CD14-positive monocyte (primary cell): ENCODE measurements at regions not wholly inside any gene's neighbourhood (a gene's known extent, or its start where the extent isn't known, plus 50 kb on each side); places are given as distances from the start of the nearest gene placed in this dataset.

Source experiments
- DNase-seq, 3 donors: peaks; one replicate each; pipeline ENCODE4 v3.0.0-alpha.2; 2011 to 2022
- H2AFZ ChIP-seq: 2 replicates; pipeline ENCODE4 v1.6.0; 2012; ENCODE audit warnings: mild to moderate bottlenecking, low read depth, low read length, inconsistent platforms; ENCODE audit not compliant: insufficient read depth, poor library complexity, severe bottlenecking
- H3K27ac ChIP-seq, 2 donors: 1 replicate in 1 of 2; 2 replicates in 1 of 2; pipeline ENCODE4 v1.5.1; 2012 to 2013; ENCODE audit warnings: low read length in 2 of 2, control low read depth in 1 of 2, inconsistent platforms in 1 of 2, low read depth in 1 of 2, mild to moderate bottlenecking in 1 of 2
- H3K27me3 ChIP-seq, 2 donors: one replicate each; pipeline versions ENCODE4 v1.6.0 to v1.6.1; 2011 to 2013; ENCODE audit warnings: low read length in 2 of 2; ENCODE audit not compliant: control insufficient read depth in 2 of 2, insufficient read depth in 2 of 2
- H3K36me3 ChIP-seq, 2 donors: replicated peaks in 1 of 2; 1 replicate in 1 of 2; 2 replicates in 1 of 2; pipeline versions ENCODE4 v1.5.1 to v1.6.1; 2012 to 2013; ENCODE audit warnings: low read length in 2 of 2, control low read depth in 1 of 2, inconsistent platforms in 1 of 2, mild to moderate bottlenecking in 1 of 2; ENCODE audit not compliant: insufficient read depth in 2 of 2, control insufficient read depth in 1 of 2
- H3K4me1 ChIP-seq, 2 donors: 1 replicate in 1 of 2; 2 replicates in 1 of 2; pipeline versions ENCODE4 v1.5.1 to v1.6.1; 2012 to 2013; ENCODE audit warnings: low read length in 2 of 2, control low read depth in 1 of 2, inconsistent platforms in 1 of 2, mild to moderate bottlenecking in 1 of 2, moderate library complexity in 1 of 2; ENCODE audit not compliant: insufficient read depth in 2 of 2, control insufficient read depth in 1 of 2
- H3K4me2 ChIP-seq: replicated peaks from 2 replicates; pipeline ENCODE3; 2012; ENCODE audit warnings: low read length, moderate library complexity, mild to moderate bottlenecking; ENCODE audit not compliant: poor library complexity, severe bottlenecking; ENCODE audit errors: extremely low read depth
- H3K4me3 ChIP-seq, 3 experiments: fragments of 200-600 bp in 1 of 3; sonication (generic) in 1 of 3; replicated peaks in 1 of 3; 1 replicate in 2 of 3; 2 replicates in 1 of 3; pipeline ENCODE4 v1.5.1; 2011 to 2013; ENCODE audit warnings: low read length in 3 of 3, mild to moderate bottlenecking in 3 of 3, control low read depth in 2 of 3, low read depth in 2 of 3, inconsistent platforms in 1 of 3, moderate library complexity in 1 of 3
- H3K79me2 ChIP-seq: 2 replicates; pipeline ENCODE4 v1.6.0; 2012; ENCODE audit warnings: mild to moderate bottlenecking, control low read depth, inconsistent platforms, low read length, moderate library complexity; ENCODE audit not compliant: insufficient read depth
- H3K9ac ChIP-seq: 2 replicates; pipeline ENCODE4 v1.6.0; 2017; ENCODE audit warnings: low read length, mild to moderate bottlenecking; ENCODE audit not compliant: insufficient read depth, poor library complexity, severe bottlenecking
- H3K9me3 ChIP-seq, 2 donors: replicated peaks in 1 of 2; 1 replicate in 1 of 2; 2 replicates in 1 of 2; pipeline versions ENCODE4 v1.5.1 to v1.6.1; 2012 to 2013; ENCODE audit warnings: low read length in 2 of 2, control low read depth in 1 of 2; ENCODE audit not compliant: control insufficient read depth in 1 of 2, insufficient read depth in 1 of 2
- H4K20me1 ChIP-seq: 2 replicates; pipeline ENCODE4 v1.6.0; 2012; ENCODE audit warnings: mild to moderate bottlenecking, low read length, control low read depth, moderate library complexity; ENCODE audit not compliant: insufficient read depth
- H3K27ac Mint-ChIP-seq, 7 donors: one replicate each; pipeline ENCODE4 v1.8.0; 2020; ENCODE audit warnings: mild to moderate bottlenecking in 7 of 7, mixed read lengths in 7 of 7, moderate library complexity in 6 of 7, inconsistent platforms in 2 of 7
- H3K27me3 Mint-ChIP-seq, 3 donors: one replicate each; pipeline ENCODE4 v1.8.0; 2021 to 2022; ENCODE audit warnings: low read depth in 3 of 3, mild to moderate bottlenecking in 3 of 3, mixed read lengths in 3 of 3, moderate library complexity in 3 of 3, inconsistent platforms in 1 of 3
- H3K36me3 Mint-ChIP-seq, 2 donors: one replicate each; pipeline ENCODE4 v1.8.0; 2020; ENCODE audit warnings: mixed read lengths in 2 of 2, inconsistent platforms in 1 of 2, mild to moderate bottlenecking in 1 of 2
- H3K4me1 Mint-ChIP-seq: one replicate; pipeline ENCODE4 v1.8.0; 2020; ENCODE audit warnings: mild to moderate bottlenecking, mixed read lengths
- H3K4me3 Mint-ChIP-seq, 2 donors: one replicate each; pipeline ENCODE4 v1.8.0; 2020; ENCODE audit warnings: mild to moderate bottlenecking in 2 of 2, mixed read lengths in 2 of 2, moderate library complexity in 1 of 2
- H3K9me3 Mint-ChIP-seq, 7 donors: one replicate each; pipeline ENCODE4 v1.8.0; 2020 to 2022; ENCODE audit warnings: mixed read lengths in 7 of 7, mild to moderate bottlenecking in 6 of 7, moderate library complexity in 6 of 7, inconsistent platforms in 2 of 7
- WGBS: methylation state at CpG from one replicate; pipeline ENCODE4 v1.1.5; 2013; ENCODE audit warnings: missing lambda C conversion rate; ENCODE audit not compliant: insufficient coverage; 5-methylcytosine and 5-hydroxymethylcytosine counted together
- intact Hi-C, 2 donors: fragments of 100-400 bp; cut with micrococcal nuclease; formaldehyde crosslinking; loops; one replicate each; pipeline versions ENCODE4 v1.15.0 to v1.15.1; 2023
- TF ChIP-seq, protein P1 (sequence below): fragments of 200-600 bp; IDR thresholded peaks from one replicate; pipeline ENCODE4 v1.8.0; 2022; ENCODE audit warnings: antibody characterized with exemption, mild to moderate bottlenecking

DNA sequence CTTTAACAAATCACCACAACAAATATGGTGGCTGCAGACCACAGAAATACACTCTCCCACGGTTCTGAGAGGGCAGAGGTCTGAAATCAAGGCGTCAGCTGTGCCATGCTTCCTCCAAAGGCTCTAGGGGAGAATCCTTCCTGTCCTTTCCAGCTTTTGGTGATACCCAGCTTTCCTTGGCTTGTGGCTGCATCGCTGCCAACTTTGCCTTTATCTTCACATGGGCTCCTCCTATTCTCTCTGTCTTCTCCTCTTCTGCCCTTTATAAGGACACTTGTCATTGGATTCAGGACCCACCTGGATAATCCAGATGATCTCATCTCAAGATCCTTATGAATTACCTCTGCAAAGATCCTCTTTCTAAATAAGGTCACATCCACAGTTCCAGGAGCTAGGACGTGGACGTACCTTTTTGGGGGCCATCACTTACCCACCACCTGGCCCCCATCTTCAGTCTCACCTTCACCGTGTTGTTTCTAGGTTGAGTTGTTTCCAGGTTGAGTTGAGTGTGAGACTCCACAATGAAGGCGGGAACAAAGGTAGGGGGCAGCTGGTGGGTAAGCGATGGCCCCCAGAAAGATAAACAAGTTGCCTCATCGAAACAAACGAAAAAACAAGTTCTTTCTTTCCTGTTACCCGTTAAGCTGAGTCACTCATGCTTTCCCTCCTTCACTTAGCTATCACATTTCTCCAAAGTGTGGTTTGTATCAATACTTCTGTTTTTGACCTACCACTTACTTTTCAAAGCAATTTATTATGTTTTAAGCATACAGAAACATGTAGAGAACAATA, 68.9 kb upstream of the SLC22A16 start:
- no peaks in the 10 kb centered on the region for H3K79me2 ChIP-seq
- H3K36me3 Mint-ChIP-seq: no peaks in the 10 kb centered on the region
- no peak overlapping the region for H3K27ac ChIP-seq
- H3K9ac ChIP-seq: no peak overlapping the region
- no peaks in the 10 kb centered on the region for H3K4me1 ChIP-seq
- H3K36me3 ChIP-seq: no peaks in the 10 kb centered on the region
- H3K4me3 Mint-ChIP-seq: no peak overlapping the region
- TF ChIP-seq, protein P1, sequence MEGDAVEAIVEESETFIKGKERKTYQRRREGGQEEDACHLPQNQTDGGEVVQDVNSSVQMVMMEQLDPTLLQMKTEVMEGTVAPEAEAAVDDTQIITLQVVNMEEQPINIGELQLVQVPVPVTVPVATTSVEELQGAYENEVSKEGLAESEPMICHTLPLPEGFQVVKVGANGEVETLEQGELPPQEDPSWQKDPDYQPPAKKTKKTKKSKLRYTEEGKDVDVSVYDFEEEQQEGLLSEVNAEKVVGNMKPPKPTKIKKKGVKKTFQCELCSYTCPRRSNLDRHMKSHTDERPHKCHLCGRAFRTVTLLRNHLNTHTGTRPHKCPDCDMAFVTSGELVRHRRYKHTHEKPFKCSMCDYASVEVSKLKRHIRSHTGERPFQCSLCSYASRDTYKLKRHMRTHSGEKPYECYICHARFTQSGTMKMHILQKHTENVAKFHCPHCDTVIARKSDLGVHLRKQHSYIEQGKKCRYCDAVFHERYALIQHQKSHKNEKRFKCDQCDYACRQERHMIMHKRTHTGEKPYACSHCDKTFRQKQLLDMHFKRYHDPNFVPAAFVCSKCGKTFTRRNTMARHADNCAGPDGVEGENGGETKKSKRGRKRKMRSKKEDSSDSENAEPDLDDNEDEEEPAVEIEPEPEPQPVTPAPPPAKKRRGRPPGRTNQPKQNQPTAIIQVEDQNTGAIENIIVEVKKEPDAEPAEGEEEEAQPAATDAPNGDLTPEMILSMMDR: no peak
- H4K20me1 ChIP-seq: no peaks in the 10 kb centered on the region
- peaks cover 0 to 5% (median 0%) of the 10 kb centered on the region in 3 donors for H3K27me3 Mint-ChIP-seq
- no peak overlapping the region for H3K4me2 ChIP-seq
- no peaks in the 10 kb centered on the region for H3K27me3 ChIP-seq
- peaks cover 0 to 9% (median 3%) of the 10 kb centered on the region in 7 donors for H3K9me3 Mint-ChIP-seq
- no peaks in the 10 kb centered on the region for H3K9me3 ChIP-seq
- H2AFZ ChIP-seq: no peak overlapping the region
- no peak for DNase-seq
- H3K4me3 ChIP-seq: no peak overlapping the region
- no peak overlapping the region for H3K27ac Mint-ChIP-seq
- WGBS: 63% methylated on average over 3 of the region's 11 CpGs
- peaks cover 7% of the 10 kb centered on the region for H3K4me1 Mint-ChIP-seq
- intact Hi-C loops: no loop called here

DNA sequence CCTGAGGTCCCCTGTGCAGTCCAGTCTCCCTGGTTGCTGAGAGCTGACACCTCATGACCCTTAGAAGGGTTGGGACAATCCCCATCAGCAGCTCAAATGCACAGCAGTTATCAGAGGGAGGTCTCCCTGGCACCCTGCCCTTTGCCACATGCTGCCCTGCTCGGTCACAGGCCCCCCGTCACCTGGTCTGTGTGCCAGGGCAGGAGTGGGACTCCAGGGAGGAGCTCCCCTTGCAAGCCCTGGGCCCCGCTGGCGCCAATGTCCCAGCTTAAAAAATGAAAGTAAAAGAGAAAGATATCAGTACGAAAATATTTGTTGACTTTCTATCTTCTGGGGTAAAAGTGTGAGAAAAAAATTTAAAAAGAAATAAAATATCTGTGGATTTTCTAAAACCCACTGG, 68.1 kb upstream of the SLC22A16 start:
- H3K4me1 Mint-ChIP-seq: peaks cover 7% of the 10 kb centered on the region
- H3K27me3 ChIP-seq: no peaks in the 10 kb centered on the region
- H3K36me3 ChIP-seq: no peaks in the 10 kb centered on the region
- peaks cover under 1 to 9% (median 3%) of the 10 kb centered on the region in 7 donors for H3K9me3 Mint-ChIP-seq
- no peaks in the 10 kb centered on the region for H3K9me3 ChIP-seq
- no peaks in the 10 kb centered on the region for H3K4me1 ChIP-seq
- peaks cover 0 to 5% (median 0%) of the 10 kb centered on the region in 3 donors for H3K27me3 Mint-ChIP-seq
- H3K27ac ChIP-seq: no peak overlapping the region
- WGBS: no CpG with 5 or more reads among the region's 5 CpGs
- TF ChIP-seq, protein P1: no peak
- H3K4me3 ChIP-seq: no peak overlapping the region
- no peak overlapping the region for H3K4me3 Mint-ChIP-seq
- H3K9ac ChIP-seq: no peak overlapping the region
- no peaks in the 10 kb centered on the region for H3K36me3 Mint-ChIP-seq
- DNase-seq: no peak
- peak overlapping the region in 1 of 7 donors; percentile 20 for H3K27ac Mint-ChIP-seq
- H4K20me1 ChIP-seq: no peaks in the 10 kb centered on the region
- H2AFZ ChIP-seq: no peak overlapping the region
- H3K79me2 ChIP-seq: no peaks in the 10 kb centered on the region
- H3K4me2 ChIP-seq: no peak overlapping the region
- intact Hi-C loops: no loop called here
